GM18868 (cell line): ENCODE measurements at regions not wholly inside any gene's neighbourhood (a gene's known extent, or its start where the extent isn't known, plus 50 kb on each side); places are given as distances from the start of the nearest gene placed in this dataset.

Experiments
- ATAC-seq: cut with Tn5 transposase; IDR thresholded peaks from one replicate; pipeline ENCODE4 v1.9.1; 2021; ENCODE audit warnings: mild to moderate bottlenecking, moderate library complexity; ENCODE audit not compliant: unreplicated experiment

GRCh38 chr7:155360495-155361345 lies 63.0 kb downstream of the INSIG1 start:
- ATAC-seq = no peak

GRCh38 chr7:155361346-155361680 lies 63.6 kb downstream of the INSIG1 start:
- no peak for ATAC-seq

GRCh38 chr7:155361947-155362346 lies 64.3 kb downstream of the INSIG1 start:
- no peak for ATAC-seq

GRCh38 chr7:155362380-155363145 lies 64.9 kb downstream of the INSIG1 start:
- no peak for ATAC-seq

GRCh38 chr7:155363146-155363539 lies 65.5 kb downstream of the INSIG1 start:
- no peak for ATAC-seq

- ATAC-seq = peak; percentile 47
These were observed 66.3 kb downstream of the INSIG1 start for GRCh38 chr7:155363852-155364600.

- no peak for ATAC-seq
These were observed 67.6 kb downstream of the INSIG1 start for GRCh38 chr7:155365146-155365874.

GRCh38 chr7:155368894-155369600 lies 71.4 kb downstream of the INSIG1 start:
- no peak for ATAC-seq

- ATAC-seq = no peak
These were observed 72.1 kb downstream of the INSIG1 start for GRCh38 chr7:155369766-155370165.

GRCh38 chr7:155371331-155371883 lies 73.7 kb downstream of the INSIG1 start:
- no peak for ATAC-seq

GRCh38 chr7:155371884-155372781 lies 74.5 kb downstream of the INSIG1 start:
- peak; percentile 57 for ATAC-seq

GRCh38 chr7:155372782-155373358 lies 75.2 kb downstream of the INSIG1 start:
- ATAC-seq = peak; percentile 7

GRCh38 chr7:155373359-155374273 lies 75.9 kb downstream of the INSIG1 start:
- no peak for ATAC-seq

GRCh38 chr7:155374276-155375252 lies 76.9 kb downstream of the INSIG1 start:
- ATAC-seq = no peak

- no peak for ATAC-seq
These were observed 77.9 kb downstream of the INSIG1 start for GRCh38 chr7:155375337-155376277.
